ENCODE measurements at regions not wholly inside any gene's neighbourhood (a gene's known extent, or its start where the extent isn't known, plus 50 kb on each side); places are given as distances from the start of the nearest gene placed in this dataset.

GRCh38 chr3:70811880-70812279 lies 499.4 kb upstream of the MDFIC2 start:
- Histone ChIP-seq H4K20me1 (ENCODE audit: control insufficient read depth, insufficient read depth, low read depth, low read length) (no peaks in the 10 kb centered on the region), H3F3A (ENCODE audit: control insufficient read depth, insufficient read depth) (no peaks in the 10 kb centered on the region), H3K4me3 (ENCODE audit: low read length) (no peak overlapping the region), H3K27ac (ENCODE audit: low read depth, low read length) (no peak overlapping the region), H3K36me3 (ENCODE audit: control insufficient read depth, low read length) (no peaks in the 10 kb centered on the region), H3K9me2 (replicated peaks; ENCODE audit: control insufficient read depth, low read length) (no peaks in the 10 kb centered on the region), H3K4me2 (ENCODE audit: low read length) (no peak overlapping the region), H3K4me1 (ENCODE audit: control insufficient read depth, low read length) (no peaks in the 10 kb centered on the region), H3K27me3 (ENCODE audit: control insufficient read depth, low read length) (no peaks in the 10 kb centered on the region; the same call in 1 of the 2 replicates), H3K9me3 (ENCODE audit: control insufficient read depth, insufficient read depth, low read length) (no peaks in the 10 kb centered on the region), H3K79me2 (ENCODE audit: control insufficient read depth, low read length) (no peaks in the 10 kb centered on the region)
- TF ChIP-seq CTCF (IDR thresholded peaks at IDR 0.05; ENCODE audit: low read depth, low read length, poor library complexity, severe bottlenecking): no peak
- TF ChIP-seq EZH2phosphoT487 (IDR thresholded peaks at IDR 0.05; ENCODE audit: borderline replicate concordance, low read length): no peak

- no peaks in the 10 kb centered on the region for H3F3A ChIP-seq (ENCODE audit: control insufficient read depth, insufficient read depth)
- H3K27me3 ChIP-seq (ENCODE audit: control insufficient read depth, low read length): no peaks in the 10 kb centered on the region
- H3K4me1 ChIP-seq (ENCODE audit: control insufficient read depth, low read length): no peaks in the 10 kb centered on the region
- no peak for TF ChIP-seq EZH2phosphoT487 (IDR thresholded peaks at IDR 0.05; ENCODE audit: borderline replicate concordance, low read length)
- no peak for TF ChIP-seq CTCF (IDR thresholded peaks at IDR 0.05; ENCODE audit: low read depth, low read length, poor library complexity, severe bottlenecking)
- H3K27ac ChIP-seq (ENCODE audit: low read depth, low read length): no peak overlapping the region
- H3K79me2 ChIP-seq (ENCODE audit: control insufficient read depth, low read length): no peaks in the 10 kb centered on the region
- H3K9me3 ChIP-seq (ENCODE audit: control insufficient read depth, insufficient read depth, low read length): no peaks in the 10 kb centered on the region
- H3K9me2 ChIP-seq (replicated peaks; ENCODE audit: control insufficient read depth, low read length): no peaks in the 10 kb centered on the region
- H4K20me1 ChIP-seq (ENCODE audit: control insufficient read depth, insufficient read depth, low read depth, low read length): no peaks in the 10 kb centered on the region
- H3K36me3 ChIP-seq (ENCODE audit: control insufficient read depth, low read length): no peaks in the 10 kb centered on the region
- no peak overlapping the region for H3K4me2 ChIP-seq (ENCODE audit: low read length)
- no peak overlapping the region for H3K4me3 ChIP-seq (ENCODE audit: low read length)
Measured at GRCh38 chr3:70808881-70809280, 496.4 kb upstream of the MDFIC2 start.

GRCh38 chr3:70806556-70806955 lies 494.1 kb upstream of the MDFIC2 start:
- no peaks in the 10 kb centered on the region for H4K20me1 ChIP-seq (ENCODE audit: control insufficient read depth, insufficient read depth, low read depth, low read length)
- no peak overlapping the region for H3K4me2 ChIP-seq (ENCODE audit: low read length)
- H3K27me3 ChIP-seq (ENCODE audit: control insufficient read depth, low read length): no peaks in the 10 kb centered on the region
- H3K79me2 ChIP-seq (ENCODE audit: control insufficient read depth, low read length): no peaks in the 10 kb centered on the region
- H3K9me3 ChIP-seq (ENCODE audit: control insufficient read depth, insufficient read depth, low read length): no peaks in the 10 kb centered on the region
- TF ChIP-seq CTCF (IDR thresholded peaks at IDR 0.05; ENCODE audit: low read depth, low read length, poor library complexity, severe bottlenecking) (no peak), EZH2phosphoT487 (IDR thresholded peaks at IDR 0.05; ENCODE audit: borderline replicate concordance, low read length) (no peak)
- H3K4me3 ChIP-seq (ENCODE audit: low read length): no peak overlapping the region
- H3K9me2 ChIP-seq (replicated peaks; ENCODE audit: control insufficient read depth, low read length): no peaks in the 10 kb centered on the region
- no peaks in the 10 kb centered on the region for H3F3A ChIP-seq (ENCODE audit: control insufficient read depth, insufficient read depth)
- no peak overlapping the region for H3K27ac ChIP-seq (ENCODE audit: low read depth, low read length)
- H3K4me1 ChIP-seq (ENCODE audit: control insufficient read depth, low read length): no peaks in the 10 kb centered on the region
- no peaks in the 10 kb centered on the region for H3K36me3 ChIP-seq (ENCODE audit: control insufficient read depth, low read length)

- H3K4me1 ChIP-seq (ENCODE audit: control insufficient read depth, low read length): no peaks in the 10 kb centered on the region
- no peaks in the 10 kb centered on the region for H3K36me3 ChIP-seq (ENCODE audit: control insufficient read depth, low read length)
- no peaks in the 10 kb centered on the region for H3F3A ChIP-seq (ENCODE audit: control insufficient read depth, insufficient read depth)
- no peaks in the 10 kb centered on the region for H3K9me3 ChIP-seq (ENCODE audit: control insufficient read depth, insufficient read depth, low read length)
- no peak overlapping the region for H3K4me3 ChIP-seq (ENCODE audit: low read length)
- H3K4me2 ChIP-seq (ENCODE audit: low read length): no peak overlapping the region
- no peaks in the 10 kb centered on the region for H3K79me2 ChIP-seq (ENCODE audit: control insufficient read depth, low read length)
- TF ChIP-seq CTCF (IDR thresholded peaks at IDR 0.05; ENCODE audit: low read depth, low read length, poor library complexity, severe bottlenecking) (no peak), EZH2phosphoT487 (IDR thresholded peaks at IDR 0.05; ENCODE audit: borderline replicate concordance, low read length) (no peak)
- no peaks in the 10 kb centered on the region for H3K27me3 ChIP-seq (ENCODE audit: control insufficient read depth, low read length)
- H3K9me2 ChIP-seq (replicated peaks; ENCODE audit: control insufficient read depth, low read length): no peaks in the 10 kb centered on the region
- H3K27ac ChIP-seq (ENCODE audit: low read depth, low read length): no peak overlapping the region
- no peaks in the 10 kb centered on the region for H4K20me1 ChIP-seq (ENCODE audit: control insufficient read depth, insufficient read depth, low read depth, low read length)
Measured at GRCh38 chr3:70806021-70806420, 493.6 kb upstream of the MDFIC2 start.

All from DOHH2 (cell line).